ENCODE measurements at regions not wholly inside any gene's neighbourhood (a gene's known extent, or its start where the extent isn't known, plus 50 kb on each side); places are given as distances from the start of the nearest gene placed in this dataset.

DNA sequence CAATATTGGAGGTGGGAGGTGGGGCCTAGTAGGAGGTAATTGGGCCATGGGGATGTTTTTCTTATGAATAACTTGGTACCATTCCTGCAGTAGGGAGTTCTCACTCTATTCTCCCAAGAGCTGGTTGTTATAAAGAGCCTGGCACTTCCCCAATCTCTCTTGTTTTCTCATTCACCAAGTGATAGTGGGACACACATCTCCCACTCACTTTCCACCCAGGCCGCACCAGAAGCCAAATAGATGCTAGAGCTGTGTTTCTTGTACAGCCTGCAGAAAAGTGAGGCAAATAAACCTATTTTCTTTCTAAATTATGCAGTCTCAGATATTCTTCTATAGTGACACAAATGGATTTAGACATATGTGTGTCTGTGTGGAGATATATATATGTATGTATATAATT lies 117.6 kb downstream of the ANKRD50 start:
- DNase-seq: no peak

DNA sequence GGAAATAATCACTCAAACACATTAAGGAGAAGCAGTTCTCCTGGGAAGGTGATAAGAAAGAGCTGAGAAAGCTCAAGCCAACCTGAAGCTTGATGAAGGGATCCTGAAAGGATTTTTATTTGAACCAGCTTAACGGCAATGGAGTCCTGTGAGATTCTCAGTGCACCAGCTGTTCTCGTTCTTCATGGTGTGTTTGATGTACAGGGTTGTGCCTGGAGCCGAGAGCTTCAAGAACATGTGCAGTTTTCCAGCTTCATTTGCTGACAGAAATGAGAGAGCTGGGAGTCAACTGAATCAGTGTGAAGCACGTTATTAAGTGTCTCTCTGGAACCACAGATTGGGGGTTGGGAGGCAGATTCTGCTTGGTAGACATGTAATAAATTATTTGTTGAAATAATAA lies 115.7 kb downstream of the ANKRD50 start:
- no peak for DNase-seq

DNA sequence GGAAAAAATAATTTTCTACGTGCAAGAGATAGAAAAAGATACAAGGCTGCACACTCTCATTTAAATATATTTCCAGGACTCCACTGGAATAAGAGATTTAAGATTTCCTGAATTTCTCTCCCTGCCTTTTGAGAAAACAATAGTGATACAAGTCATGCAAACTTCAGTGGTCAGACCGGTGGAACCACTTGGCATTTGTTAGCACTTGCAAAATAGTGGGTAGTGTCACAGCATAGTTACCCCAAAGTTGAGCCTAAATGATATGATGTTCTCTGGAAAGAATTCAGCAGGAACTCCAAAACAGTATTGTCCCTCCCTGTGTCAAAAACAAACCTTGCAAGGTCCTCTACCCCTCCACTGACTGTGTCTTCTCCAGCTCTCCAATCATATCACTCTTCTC lies 102.3 kb downstream of the ANKRD50 start:
- no peak for DNase-seq
